Heart left ventricle (tissue), 16 donors: ENCODE measurements at regions not wholly inside any gene's neighbourhood (a gene's known extent, or its start where the extent isn't known, plus 50 kb on each side); places are given as distances from the start of the nearest gene placed in this dataset.

Experiments
- ATAC-seq, 4 donors: fragments of 200-7000 bp; cut with Tn5 transposase; one replicate each; pipeline ENCODE4 v1.9.1; 2020 to 2022; ENCODE audit warnings: moderate library complexity in 4 of 4, mild to moderate bottlenecking in 3 of 4, moderate number of reproducible peaks in 1 of 4
- DNase-seq, 5 donors: peaks; one replicate each; pipeline ENCODE4 v3.0.0-alpha.2; 2020
- H3K27ac ChIP-seq, 12 donors: fragments of 200-600 bp; sonication (generic) in 4 of 12; one replicate each; pipeline versions ENCODE4 v1.5.0 to v1.8.0; 2016 to 2022; ENCODE audit warnings: mild to moderate bottlenecking in 2 of 12
- H3K27me3 ChIP-seq, 9 donors: fragments of 200-600 bp; sonication (generic) in 2 of 9; one replicate each; pipeline versions ENCODE4 v1.5.1 to v1.8.0; 2016 to 2022; ENCODE audit warnings: mild to moderate bottlenecking in 3 of 9
- H3K36me3 ChIP-seq, 9 donors: fragments of 200-600 bp; sonication (generic) in 2 of 9; one replicate each; pipeline versions ENCODE4 v1.5.0 to v1.8.0; 2018 to 2022; ENCODE audit warnings: mild to moderate bottlenecking in 2 of 9
- H3K4me1 ChIP-seq, 12 donors: fragments of 200-600 bp; sonication (generic) in 4 of 12; one replicate each; pipeline versions ENCODE4 v1.5.0 to v1.8.0; 2016 to 2022; ENCODE audit warnings: mild to moderate bottlenecking in 3 of 12
- H3K4me3 ChIP-seq, 12 donors: fragments of 200-600 bp; sonication (generic) in 4 of 12; one replicate each; pipeline versions ENCODE4 v1.5.0 to v1.8.0; 2017 to 2022; ENCODE audit warnings: mild to moderate bottlenecking in 9 of 12, moderate library complexity in 4 of 12
- H3K9me3 ChIP-seq, 12 donors: fragments of 200-600 bp; sonication (generic) in 4 of 12; one replicate each; pipeline versions ENCODE4 v1.5.0 to v1.8.0; 2016 to 2022; ENCODE audit warnings: mild to moderate bottlenecking in 1 of 12
- POLR2A ChIP-seq, 2 donors: fragments of 450-650 bp; IDR thresholded peaks; one replicate each; pipeline ENCODE4 v1.6.1; 2017; ENCODE audit warnings: antibody characterized with exemption in 2 of 2, mild to moderate bottlenecking in 2 of 2, moderate library complexity in 2 of 2
- WGBS, 4 donors: extraction: QIAGEN DNeasy Blood & Tissue Kit in 2 of 4; methylation state at CpG; one replicate each; pipeline versions ENCODE4 v1.1.5 to v1.1.7; 2013 to 2018; 5-methylcytosine and 5-hydroxymethylcytosine counted together
- intact Hi-C, 10 donors: fragments of 100-400 bp; cut with DNase I; formaldehyde crosslinking; loops; one replicate each; pipeline versions ENCODE4 v1.11.1 to v1.14.2; 2022
- TF ChIP-seq, protein P1 (sequence below), 12 donors: fragments of 200-600 bp; sonication (generic) in 4 of 12; IDR thresholded peaks; one replicate each; pipeline versions ENCODE4 v1.5.0 to v1.8.0; 2018 to 2022; ENCODE audit warnings: antibody characterized with exemption in 12 of 12, mild to moderate bottlenecking in 5 of 12
- donor health status: ischemic (EF 13 %, LVEDD 7.1; RV severe dilation, severe dysfunction).
- donor health status: healthy with polysubstance abuse.
- donor health status: DM: no; HTN: yes; CAD: no.
- donor health status: DM: no; HTN: no; CAD: no.
- donor health status: ischemic (EF 25% LVEDD 6.9; RV normal size, moderate dysfunction).
- donor health status: ischemic (EF 25% LVEDD 5.7; RV mildly dilated, moderate dysfunction).
- donor health status: healthy.
- donor health status: DM: yes; HTN: yes; CAD: no.
- donor health status: ischemic (EF 35%, LVEDD 5.7; RV mildly dilated, moderate dysfunction).
- donor health status: nonischemic (EF 11% LVEDD 7.7; RV severe dilation, severe dysfunction).
- donor health status: DM: yes; HTN: yes; CAD: no.
- donor health status: PGD.
- donor health status: ischemic (EF 29% LVEDD 5.4; RV normal size, mild dysfunction).
- donor health status: nonischemic (EF 23%, LVEDD 6.1; RV moderate dilation, normal function).

DNA sequence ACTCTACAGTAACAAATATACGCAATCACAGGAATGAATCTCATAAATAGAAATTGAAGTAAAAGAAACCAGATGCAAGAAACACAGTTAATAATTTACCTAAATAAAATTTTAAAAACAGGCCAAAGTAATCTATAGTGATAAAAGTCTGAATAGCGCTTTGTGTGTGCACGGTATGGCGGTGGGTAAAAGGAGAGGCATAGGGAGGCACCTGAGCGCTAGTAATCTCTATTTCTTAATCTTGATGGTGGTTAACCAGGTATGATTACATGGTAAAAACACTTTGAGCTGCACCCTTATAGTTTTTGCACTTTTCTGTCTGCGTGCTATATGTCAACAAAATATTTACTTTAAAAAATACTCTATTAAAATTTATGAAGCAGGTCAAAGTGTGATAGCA lies 198.1 kb upstream of the SATB1 start:
- Histone ChIP-seq H3K27me3 (no peaks in the 10 kb centered on the region), H3K27ac (no peak overlapping the region), H3K4me3 (no peak overlapping the region), H3K4me1 (no peaks in the 10 kb centered on the region), H3K9me3 (peaks cover 0 to 2% (median 0%) of the 10 kb centered on the region in 12 donors), H3K36me3 (no peaks in the 10 kb centered on the region)
- WGBS, 4 donors, result 84 to 92% (median 89%) methylated on average over 6 of the region's 6 CpGs
- DNase-seq (no peak), ATAC-seq (no peak)
- intact Hi-C loops, result no loop called here
- no peak for TF ChIP-seq POLR2A (IDR thresholded peaks at IDR 0.05)
- TF ChIP-seq, protein P1, sequence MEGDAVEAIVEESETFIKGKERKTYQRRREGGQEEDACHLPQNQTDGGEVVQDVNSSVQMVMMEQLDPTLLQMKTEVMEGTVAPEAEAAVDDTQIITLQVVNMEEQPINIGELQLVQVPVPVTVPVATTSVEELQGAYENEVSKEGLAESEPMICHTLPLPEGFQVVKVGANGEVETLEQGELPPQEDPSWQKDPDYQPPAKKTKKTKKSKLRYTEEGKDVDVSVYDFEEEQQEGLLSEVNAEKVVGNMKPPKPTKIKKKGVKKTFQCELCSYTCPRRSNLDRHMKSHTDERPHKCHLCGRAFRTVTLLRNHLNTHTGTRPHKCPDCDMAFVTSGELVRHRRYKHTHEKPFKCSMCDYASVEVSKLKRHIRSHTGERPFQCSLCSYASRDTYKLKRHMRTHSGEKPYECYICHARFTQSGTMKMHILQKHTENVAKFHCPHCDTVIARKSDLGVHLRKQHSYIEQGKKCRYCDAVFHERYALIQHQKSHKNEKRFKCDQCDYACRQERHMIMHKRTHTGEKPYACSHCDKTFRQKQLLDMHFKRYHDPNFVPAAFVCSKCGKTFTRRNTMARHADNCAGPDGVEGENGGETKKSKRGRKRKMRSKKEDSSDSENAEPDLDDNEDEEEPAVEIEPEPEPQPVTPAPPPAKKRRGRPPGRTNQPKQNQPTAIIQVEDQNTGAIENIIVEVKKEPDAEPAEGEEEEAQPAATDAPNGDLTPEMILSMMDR (IDR thresholded peaks at IDR 0.05), result no peak

DNA sequence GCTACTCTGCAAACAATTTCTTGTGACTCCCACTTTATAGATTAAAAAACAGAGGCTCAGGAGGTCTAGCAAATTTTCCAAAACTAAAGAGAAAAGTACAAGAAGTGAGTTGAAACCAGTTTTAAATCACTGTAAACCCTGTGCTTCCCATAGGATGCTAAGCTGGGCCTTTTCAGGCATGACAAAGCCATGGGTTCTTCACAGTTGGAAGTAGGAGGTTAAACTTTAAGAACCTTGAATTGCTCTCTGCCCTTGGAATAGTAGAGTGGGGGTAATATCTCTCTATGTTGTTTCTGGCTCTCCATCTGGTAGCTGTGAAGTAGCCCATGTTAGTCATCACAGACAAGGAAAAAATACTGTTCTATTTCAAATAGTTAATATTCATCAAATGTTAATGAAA lies 193.6 kb upstream of the SATB1 start:
- TF ChIP-seq, protein P1 (IDR thresholded peaks at IDR 0.05), result no peak
- TF ChIP-seq POLR2A (IDR thresholded peaks at IDR 0.05), result no peak
- H3K9me3 ChIP-seq, result no peaks in the 10 kb centered on the region
- H3K4me3 ChIP-seq, result no peak overlapping the region
- ATAC-seq (no peak), DNase-seq (no peak)
- H3K27ac ChIP-seq, result no peak overlapping the region
- no peaks in the 10 kb centered on the region for H3K4me1 ChIP-seq
- no peaks in the 10 kb centered on the region for H3K36me3 ChIP-seq
- no peaks in the 10 kb centered on the region for H3K27me3 ChIP-seq
- intact Hi-C loops, result no loop called here

DNA sequence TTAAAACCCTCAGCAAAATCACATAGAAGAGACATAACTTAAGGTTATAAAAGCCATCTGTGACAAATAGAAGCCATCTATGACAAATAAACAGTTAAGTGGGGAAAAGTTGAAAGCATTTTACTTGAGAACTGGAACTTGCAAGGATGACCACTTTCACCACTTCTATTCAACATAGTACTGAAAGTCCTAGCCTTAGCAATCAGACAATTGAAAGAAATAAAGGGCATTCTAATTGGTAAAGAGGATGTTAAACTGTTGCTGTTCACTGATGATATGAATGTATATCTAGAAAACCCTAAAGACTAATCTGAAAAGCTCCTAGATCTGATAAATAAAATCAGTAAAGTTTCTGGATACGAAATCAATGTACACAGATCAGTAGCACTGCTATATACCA lies 186.9 kb upstream of the SATB1 start:
- WGBS, 4 donors, result 71 to 84% (median 78%) methylated on average over 1 of the region's 1 CpG
- DNase-seq, result no peak
- ATAC-seq, result no peak
- intact Hi-C loops, result no loop called here
- Histone ChIP-seq H3K27ac (no peak overlapping the region), H3K4me3 (no peak overlapping the region), H3K36me3 (no peaks in the 10 kb centered on the region), H3K27me3 (no peaks in the 10 kb centered on the region), H3K4me1 (no peaks in the 10 kb centered on the region), H3K9me3 (peaks cover 0 to 15% (median 2%) of the 10 kb centered on the region in 12 donors)
- TF ChIP-seq, protein P1 (IDR thresholded peaks at IDR 0.05), result no peak
- no peak for TF ChIP-seq POLR2A (IDR thresholded peaks at IDR 0.05)

DNA sequence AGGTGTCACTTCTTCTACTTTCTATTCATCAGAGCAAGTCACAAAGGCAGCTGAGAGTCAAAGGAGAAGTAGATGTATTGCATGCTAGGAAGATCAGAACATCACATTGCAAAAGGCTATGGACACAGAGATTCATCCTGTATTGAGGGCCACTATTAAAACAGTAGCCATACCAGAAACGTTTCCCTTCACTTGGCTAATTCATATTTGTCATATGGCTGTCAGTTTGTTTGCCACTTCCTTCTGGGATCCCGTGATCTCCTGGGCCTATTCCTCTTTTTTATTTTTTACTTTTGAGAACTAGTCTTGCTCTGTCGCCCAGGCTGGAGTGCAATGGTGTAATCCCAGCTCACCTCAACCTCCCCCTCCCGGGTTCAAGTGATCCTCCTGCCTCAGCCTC lies 184.0 kb upstream of the SATB1 start:
- H3K27ac ChIP-seq, result peak overlapping the region in 1 of 12 donors; percentile 12
- no peaks in the 10 kb centered on the region for H3K4me1 ChIP-seq
- H3K27me3 ChIP-seq, result no peaks in the 10 kb centered on the region
- peaks cover 0 to 15% (median 2%) of the 10 kb centered on the region in 12 donors for H3K9me3 ChIP-seq
- no peaks in the 10 kb centered on the region for H3K36me3 ChIP-seq
- ATAC-seq (peak in 1 of 4 donors; percentile 28), DNase-seq (no peak)
- intact Hi-C loops, result no loop called here
- no peak overlapping the region for H3K4me3 ChIP-seq
- 71 to 81% (median 74%) methylated on average over 4 of the region's 4 CpGs for WGBS, 4 donors
- no peak for TF ChIP-seq POLR2A (IDR thresholded peaks at IDR 0.05)
- TF ChIP-seq, protein P1 (IDR thresholded peaks at IDR 0.05), result no peak
